H1 (cell line): ENCODE measurements at regions not wholly inside any gene's neighbourhood (a gene's known extent, or its start where the extent isn't known, plus 50 kb on each side); places are given as distances from the start of the nearest gene placed in this dataset.

Source experiments
- CTCF ChIA-PET: fragments of 300-600 bp; sonication (Branson Sonifier 250); formaldehyde crosslinking; loops from one replicate; lab custom pipeline; 2021; ENCODE audit not compliant: partially characterized antibody; lab: Charles Lee
- POLR2A ChIA-PET: fragments of 300-600 bp; sonication (Branson Sonifier 250); formaldehyde crosslinking; loops from one replicate; lab custom pipeline; 2021; ENCODE audit warnings: inconsistent platforms; ENCODE audit not compliant: partially characterized antibody; lab: Charles Lee
- DNase-seq, 2 experiments: peaks; one replicate each; pipeline versions ENCODE4 v3.0.0 to v3.0.0-alpha.2; 2010 to 2022; ENCODE audit warnings: low spot score in 2 of 2, low read depth in 1 of 2, mixed read lengths in 1 of 2
- FAIRE-seq: peaks from 2 replicates; lab custom pipeline; 2011; peaks lifted over from hg19 to GRCh38; lab: Jason Lieb, UNC
- H2AFZ ChIP-seq: 2 replicates; pipeline ENCODE4 v1.8.1; 2012; ENCODE audit warnings: low read length, inconsistent platforms
- H2AK5ac ChIP-seq: 2 replicates; pipeline ENCODE4 v1.6.1; 2013; ENCODE audit warnings: low read depth, low read length
- H2BK120ac ChIP-seq: replicated peaks from 2 replicates; pipeline ENCODE3; 2013; ENCODE audit warnings: low read depth, low read length, inconsistent platforms
- H2BK12ac ChIP-seq: 2 replicates; pipeline ENCODE4 v1.6.1; 2013; ENCODE audit warnings: low read depth, low read length
- H2BK15ac ChIP-seq: 2 replicates; pipeline ENCODE4 v1.6.1; 2013; ENCODE audit warnings: low read length
- H2BK20ac ChIP-seq: 2 replicates; pipeline ENCODE4 v1.6.1; 2013; ENCODE audit warnings: low read length
- H2BK5ac ChIP-seq: 2 replicates; pipeline ENCODE4 v1.6.1; 2013; ENCODE audit warnings: low read depth, low read length
- H3K14ac ChIP-seq: 2 replicates; pipeline ENCODE4 v1.6.1; 2013; ENCODE audit warnings: inconsistent platforms; ENCODE audit not compliant: insufficient read length
- H3K18ac ChIP-seq: 2 replicates; pipeline ENCODE4 v1.6.1; 2013; ENCODE audit warnings: low read length; ENCODE audit errors: extremely low read depth
- H3K23ac ChIP-seq: 2 replicates; pipeline ENCODE4 v1.6.1; 2013; ENCODE audit warnings: inconsistent platforms; ENCODE audit not compliant: insufficient read length
- H3K23me2 ChIP-seq: 2 replicates; pipeline ENCODE4 v1.6.1; 2013; ENCODE audit warnings: low read depth, low read length
- H3K27ac ChIP-seq: 2 replicates; pipeline ENCODE4 v1.6.1; 2011; ENCODE audit warnings: low read depth, low read length, inconsistent platforms
- H3K27me3 ChIP-seq, 4 experiments: replicated peaks in 1 of 4; 1 replicate in 1 of 4; 2 replicates in 3 of 4; pipeline versions ENCODE4 v1.6.1 to v1.8.1; 2011 to 2013; ENCODE audit warnings: low read length in 3 of 4, mild to moderate bottlenecking in 3 of 4, inconsistent platforms in 2 of 4, mixed read lengths in 2 of 4, moderate library complexity in 1 of 4; ENCODE audit not compliant: control insufficient read depth in 3 of 4, insufficient read depth in 3 of 4; ENCODE audit errors: extremely low read depth in 1 of 4
- H3K36me3 ChIP-seq, 4 experiments: 2 replicates each; pipeline versions ENCODE4 v1.6.1 to v1.8.1; 2011 to 2013; ENCODE audit warnings: mild to moderate bottlenecking in 4 of 4, low read length in 3 of 4, moderate library complexity in 2 of 4, control low read depth in 1 of 4, inconsistent platforms in 1 of 4; ENCODE audit not compliant: insufficient read depth in 4 of 4, control insufficient read depth in 2 of 4
- H3K4ac ChIP-seq: replicated peaks from 2 replicates; pipeline ENCODE3; 2013; ENCODE audit warnings: low read length, low read depth, mixed read lengths, inconsistent platforms; ENCODE audit not compliant: insufficient read length
- H3K4me1 ChIP-seq, 4 experiments: replicated peaks in 1 of 4; 1 replicate in 1 of 4; 2 replicates in 3 of 4; pipeline versions ENCODE4 v1.6.1 to v1.8.1; 2011 to 2013; ENCODE audit warnings: low read length in 3 of 4, inconsistent platforms in 2 of 4, mixed read lengths in 1 of 4; ENCODE audit not compliant: insufficient read depth in 4 of 4, control insufficient read depth in 3 of 4
- H3K4me2 ChIP-seq, 2 experiments: 2 replicates each; pipeline versions ENCODE4 v1.6.1 to v1.8.1; 2011 to 2013; ENCODE audit warnings: low read depth in 2 of 2, low read length in 2 of 2, control low read depth in 1 of 2, inconsistent platforms in 1 of 2, mild to moderate bottlenecking in 1 of 2; ENCODE audit not compliant: insufficient read depth in 1 of 2
- H3K4me3 ChIP-seq, 4 experiments: fragments of 200-600, 300-600 bp in 1 of 4; sonication (generic), shearing (Covaris generic), sonication (Bioruptor Twin) in 1 of 4; 2 replicates each; pipeline versions ENCODE4 v1.5.1 to v1.8.1; 2011 to 2016; ENCODE audit warnings: low read length in 4 of 4, low read depth in 3 of 4, control low read depth in 2 of 4, inconsistent platforms in 2 of 4, mild to moderate bottlenecking in 2 of 4, mixed read lengths in 1 of 4, moderate library complexity in 1 of 4; ENCODE audit not compliant: insufficient read depth in 2 of 4; ENCODE audit errors: extremely low read depth in 1 of 4
- H3K56ac ChIP-seq: replicated peaks from 2 replicates; pipeline ENCODE3; 2013; ENCODE audit warnings: low read depth, mild to moderate bottlenecking, mixed read lengths, low read length, inconsistent platforms; ENCODE audit not compliant: insufficient read length
- H3K79me1 ChIP-seq: 2 replicates; pipeline ENCODE4 v1.6.1; 2013; ENCODE audit warnings: low read depth, low read length, control low read depth
- H3K79me2 ChIP-seq, 2 experiments: 2 replicates each; pipeline versions ENCODE4 v1.6.1 to v1.8.1; 2012 to 2013; ENCODE audit warnings: low read length in 2 of 2, mild to moderate bottlenecking in 2 of 2, inconsistent platforms in 1 of 2; ENCODE audit not compliant: insufficient read depth in 2 of 2, control insufficient read depth in 1 of 2
- H3K9ac ChIP-seq, 4 experiments: replicated peaks in 1 of 4; 1 replicate in 1 of 4; 2 replicates in 3 of 4; pipeline versions ENCODE4 v1.6.1 to v1.8.1; 2011 to 2013; ENCODE audit warnings: low read depth in 3 of 4, low read length in 3 of 4, control low read depth in 2 of 4, mild to moderate bottlenecking in 2 of 4, moderate library complexity in 2 of 4, inconsistent platforms in 1 of 4; ENCODE audit errors: extremely low read depth in 1 of 4
- H3K9me3 ChIP-seq, 2 experiments: 2 replicates each; pipeline versions ENCODE4 v1.6.1 to v1.8.1; 2012 to 2013; ENCODE audit warnings: mild to moderate bottlenecking in 2 of 2, moderate library complexity in 2 of 2, control low read depth in 1 of 2, inconsistent platforms in 1 of 2, low read depth in 1 of 2, low read length in 1 of 2, mixed read lengths in 1 of 2; ENCODE audit not compliant: insufficient read depth in 2 of 2
- H4K20me1 ChIP-seq, 2 experiments: replicated peaks in 1 of 2; 2 replicates each; pipeline versions ENCODE3 to v1.8.1; 2011 to 2013; ENCODE audit warnings: inconsistent platforms in 2 of 2, low read length in 2 of 2, mild to moderate bottlenecking in 1 of 2; ENCODE audit not compliant: insufficient read depth in 2 of 2, control insufficient read depth in 1 of 2
- H4K5ac ChIP-seq: 2 replicates; pipeline ENCODE4 v1.6.1; 2013; ENCODE audit warnings: low read length, low read depth, mixed read lengths, inconsistent platforms; ENCODE audit not compliant: insufficient read length
- H4K8ac ChIP-seq: 2 replicates; pipeline ENCODE4 v1.8.0; 2013; ENCODE audit warnings: mild to moderate bottlenecking, moderate library complexity, low read length, inconsistent platforms; ENCODE audit not compliant: insufficient read depth; ENCODE audit errors: extremely low read depth
- H4K91ac ChIP-seq: replicated peaks from 2 replicates; pipeline ENCODE3; 2013; ENCODE audit warnings: low read length, mixed read lengths, inconsistent platforms; ENCODE audit not compliant: insufficient read length
- ASH2L ChIP-seq: fragments of 200-600, 300-600 bp; sonication (generic); IDR thresholded peaks from one replicate; pipeline ENCODE4 v1.7.1; 2017; ENCODE audit warnings: low read length
- CHD1 ChIP-seq: IDR thresholded peaks from 2 replicates; pipeline ENCODE4 v1.6.1; 2012; ENCODE audit warnings: low read depth, low read length, improper control_type of control experiment
- CTBP2 ChIP-seq: IDR thresholded peaks from 2 replicates; pipeline ENCODE4 v1.7.0; 2011; ENCODE audit warnings: borderline replicate concordance, mild to moderate bottlenecking, moderate library complexity, mixed read lengths, low read length; ENCODE audit not compliant: insufficient read depth, insufficient read length
- KDM1A ChIP-seq: fragments of 200-600, 300-600 bp; sonication (generic); IDR thresholded peaks from 2 replicates; pipeline ENCODE4 v1.7.1; 2016; ENCODE audit warnings: mild to moderate bottlenecking, low read length, borderline replicate concordance
- SIRT6 ChIP-seq: IDR thresholded peaks from one replicate; pipeline ENCODE4 v1.7.1; 2012; ENCODE audit warnings: low read length, inconsistent platforms
- SP1 ChIP-seq: IDR thresholded peaks from 2 replicates; pipeline ENCODE4 v1.6.1; 2011; ENCODE audit warnings: low read depth, low read length
- SUZ12 ChIP-seq: fragments of 200-600 bp; sonication (generic); IDR thresholded peaks from 2 replicates; pipeline ENCODE4 v1.6.1; 2012; ENCODE audit warnings: mild to moderate bottlenecking, inconsistent platforms, low read length, moderate library complexity, mixed read lengths
- TAF1 ChIP-seq: IDR thresholded peaks from 2 replicates; pipeline ENCODE4 v1.6.1; 2011; ENCODE audit warnings: mild to moderate bottlenecking, low read depth, low read length
- TCF12 ChIP-seq: IDR thresholded peaks from 2 replicates; pipeline ENCODE4 v1.6.1; 2011; ENCODE audit warnings: low read depth, mild to moderate bottlenecking, low read length
- WGBS, 2 experiments: shearing (Covaris generic) in 1 of 2; methylation state at CpG; one replicate each; pipeline versions ENCODE4 v1.1.6 to v1.1.7; 2013 to 2015; ENCODE audit warnings: low lambda C conversion rate in 2 of 2, mixed read lengths in 2 of 2, inconsistent platforms in 1 of 2, low coverage in 1 of 2, missing lambda C conversion rate in 1 of 2; ENCODE audit not compliant: insufficient replicate concordance in 2 of 2, insufficient coverage in 1 of 2, insufficient read length in 1 of 2; ENCODE audit errors: extremely low coverage in 1 of 2, missing lambda C conversion rate in 1 of 2; 5-methylcytosine and 5-hydroxymethylcytosine counted together
- TF ChIP-seq, protein P1 (sequence below): IDR thresholded peaks from 2 replicates; pipeline ENCODE4 v1.6.1; 2011; ENCODE audit warnings: low read depth, mild to moderate bottlenecking, low read length; ENCODE audit not compliant: insufficient read depth

DNA sequence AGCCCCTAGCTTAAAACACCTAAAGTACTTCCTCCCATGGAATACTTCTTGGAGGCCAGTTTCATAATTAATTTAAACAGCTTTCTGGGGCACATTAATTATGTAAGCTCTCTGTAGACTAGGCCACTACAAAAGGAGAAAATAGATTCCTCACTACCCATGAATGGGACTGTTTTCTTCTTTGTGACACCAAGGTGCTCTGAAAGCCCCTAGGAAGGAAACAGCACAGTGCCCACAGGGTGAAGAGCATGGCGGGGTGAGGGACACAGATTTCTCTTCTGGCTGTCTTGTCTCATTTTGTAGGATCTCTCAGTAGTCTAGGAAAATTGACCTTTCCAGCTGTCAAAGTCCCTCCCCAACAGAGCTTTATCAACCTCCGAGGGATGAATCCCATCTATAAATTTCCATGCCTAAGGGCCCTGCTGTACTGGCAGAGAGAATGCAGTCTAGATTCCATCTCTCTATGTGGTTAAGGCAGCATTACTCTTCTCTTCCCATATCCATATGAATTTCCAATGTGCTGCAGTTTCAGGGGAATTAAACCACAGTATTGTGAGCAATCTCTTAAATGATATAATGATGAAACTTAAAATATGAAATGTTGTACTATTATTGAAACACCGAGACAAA lies 183.6 kb upstream of the GRIP1 start:
- no peak overlapping the region for H2BK20ac ChIP-seq
- WGBS, 2 experiments, result 84% methylated on average over 3 of the region's 3 CpGs; no CpG with 5 or more reads in 1 of the 2 experiments
- H4K20me1 ChIP-seq, result no peaks in the 10 kb centered on the region
- H3K18ac ChIP-seq, result no peak overlapping the region
- H3K27ac ChIP-seq, result no peak overlapping the region
- no peak overlapping the region for H4K91ac ChIP-seq
- no peak overlapping the region for H3K56ac ChIP-seq
- no peaks in the 10 kb centered on the region for H3K27me3 ChIP-seq
- no peak overlapping the region for H3K4me3 ChIP-seq
- H4K5ac ChIP-seq, result no peak overlapping the region
- H3K23ac ChIP-seq, result no peak overlapping the region
- CTCF ChIA-PET, result interaction anchor here (0.6 to 4.4 kb wide), 9 partner anchors 11 to 476 kb away, joined by 3 to 37 read pairs (median 3); no protein-coding TSS in a partner anchor
- no peaks in the 10 kb centered on the region for H3K79me2 ChIP-seq
- no peak overlapping the region for H3K14ac ChIP-seq
- DNase-seq, result no peak
- H2AFZ ChIP-seq, result no peak overlapping the region
- H3K9ac ChIP-seq, result no peak overlapping the region
- no peaks in the 10 kb centered on the region for H3K4me1 ChIP-seq
- TF ChIP-seq CHD1 (no peak), SP1 (no peak), CTBP2 (no peak), TAF1 (no peak), SIRT6 (no peak), KDM1A (no peak), SUZ12 (no peak), ASH2L (no peak), TCF12 (no peak)
- TF ChIP-seq, protein P1, sequence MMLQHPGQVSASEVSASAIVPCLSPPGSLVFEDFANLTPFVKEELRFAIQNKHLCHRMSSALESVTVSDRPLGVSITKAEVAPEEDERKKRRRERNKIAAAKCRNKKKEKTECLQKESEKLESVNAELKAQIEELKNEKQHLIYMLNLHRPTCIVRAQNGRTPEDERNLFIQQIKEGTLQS, result no peak
- no peak overlapping the region for H2AK5ac ChIP-seq
- no peak overlapping the region for H2BK5ac ChIP-seq
- no peaks in the 10 kb centered on the region for H3K36me3 ChIP-seq
- no peak for FAIRE-seq
- no peak overlapping the region for H4K8ac ChIP-seq
- H2BK12ac ChIP-seq, result no peak overlapping the region
- no peaks in the 10 kb centered on the region; the same call in 1 of the 2 replicates for H3K23me2 ChIP-seq
- H3K79me1 ChIP-seq, result no peaks in the 10 kb centered on the region
- H2BK120ac ChIP-seq, result no peak overlapping the region
- H3K4me2 ChIP-seq, result no peak overlapping the region
- H2BK15ac ChIP-seq, result no peak overlapping the region
- no peaks in the 10 kb centered on the region for H3K9me3 ChIP-seq
- no peak overlapping the region for H3K4ac ChIP-seq
- POLR2A ChIA-PET, result no interaction called here
